KMS-11 (cell line): ENCODE measurements at regions not wholly inside any gene's neighbourhood (a gene's known extent, or its start where the extent isn't known, plus 50 kb on each side); places are given as distances from the start of the nearest gene placed in this dataset.

ENCODE experiments used
- H2AFZ ChIP-seq: fragments of 200-600 bp; sonication (generic); 2 replicates; pipeline ENCODE4 v1.6.1; 2016; ENCODE audit warnings: antibody characterized with exemption, mixed run types, low read depth
- H3K27ac ChIP-seq: fragments of 200-600 bp; sonication (generic); 2 replicates; pipeline ENCODE4 v1.6.1; 2016; ENCODE audit warnings: mild to moderate bottlenecking, mixed run types
- H3K27me3 ChIP-seq: fragments of 200-600 bp; sonication (generic); 2 replicates; pipeline ENCODE4 v1.6.1; 2017; ENCODE audit warnings: mild to moderate bottlenecking, low read depth, mixed run types, moderate library complexity; ENCODE audit not compliant: insufficient read depth
- H3K36me3 ChIP-seq: fragments of 200-600 bp; sonication (generic); 2 replicates; pipeline ENCODE4 v1.6.1; 2017; ENCODE audit warnings: mild to moderate bottlenecking, mixed run types; ENCODE audit not compliant: insufficient read depth
- H3K4me1 ChIP-seq: fragments of 200-600 bp; sonication (generic); 2 replicates; pipeline ENCODE4 v1.6.1; 2016; ENCODE audit warnings: mild to moderate bottlenecking, low read depth, mixed run types; ENCODE audit not compliant: poor library complexity, severe bottlenecking
- H3K4me2 ChIP-seq: fragments of 200-600 bp; sonication (generic); 2 replicates; pipeline ENCODE4 v1.7.0; 2016; ENCODE audit warnings: mild to moderate bottlenecking, mixed run types
- H3K4me3 ChIP-seq: fragments of 200-600 bp; sonication (generic); IDR thresholded peaks from 2 replicates; pipeline ENCODE4 v1.6.1; 2017; ENCODE audit warnings: low read depth, low read length, mixed read lengths; ENCODE audit not compliant: insufficient read depth
- H3K79me2 ChIP-seq: fragments of 200-600 bp; sonication (generic); 2 replicates; pipeline ENCODE4 v1.6.1; 2016; ENCODE audit warnings: low read depth, mixed run types; ENCODE audit not compliant: insufficient read depth
- H3K9ac ChIP-seq: fragments of 200-600 bp; sonication (generic); 2 replicates; pipeline ENCODE4 v1.6.1; 2016; ENCODE audit warnings: mild to moderate bottlenecking, mixed run types
- H4K20me1 ChIP-seq: fragments of 200-600 bp; sonication (generic); 2 replicates; pipeline ENCODE4 v1.6.1; 2016; ENCODE audit warnings: mild to moderate bottlenecking, mixed run types; ENCODE audit not compliant: insufficient read depth
- TF ChIP-seq, protein P1 (sequence below): fragments of 200-600 bp; sonication (generic); conservative IDR thresholded peaks from 2 replicates; pipeline ENCODE4 v1.6.1; 2017; ENCODE audit warnings: low read depth, mild to moderate bottlenecking, antibody characterized with exemption, low read length, moderate library complexity, mixed read lengths

DNA sequence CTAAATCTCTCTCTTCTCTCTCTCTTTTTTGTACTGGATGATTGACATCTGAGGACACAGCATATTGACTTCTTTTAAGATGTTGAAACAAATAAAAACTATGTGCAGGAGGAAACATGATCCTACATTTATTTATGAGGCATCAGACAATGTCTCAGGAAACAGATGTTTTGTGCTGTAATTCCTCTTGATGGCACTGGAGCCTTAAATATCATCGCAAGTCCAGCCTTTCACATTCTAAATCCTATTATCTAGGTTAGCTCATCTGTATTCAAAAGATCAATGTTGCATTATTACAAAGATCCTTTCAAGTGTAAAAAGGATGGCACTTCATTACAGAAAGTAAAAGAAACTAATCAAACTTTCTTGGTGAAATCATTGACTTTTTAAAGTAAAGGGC, 63.9 kb downstream of the MAT2B start:
- Histone ChIP-seq H3K27ac (no peak overlapping the region), H3K4me3 (no peak overlapping the region), H3K79me2 (no peaks in the 10 kb centered on the region), H4K20me1 (no peaks in the 10 kb centered on the region), H2AFZ (no peak overlapping the region), H3K4me2 (no peak overlapping the region), H3K4me1 (no peaks in the 10 kb centered on the region), H3K9ac (no peak overlapping the region), H3K36me3 (no peaks in the 10 kb centered on the region), H3K27me3 (no peaks in the 10 kb centered on the region)
- TF ChIP-seq, protein P1, sequence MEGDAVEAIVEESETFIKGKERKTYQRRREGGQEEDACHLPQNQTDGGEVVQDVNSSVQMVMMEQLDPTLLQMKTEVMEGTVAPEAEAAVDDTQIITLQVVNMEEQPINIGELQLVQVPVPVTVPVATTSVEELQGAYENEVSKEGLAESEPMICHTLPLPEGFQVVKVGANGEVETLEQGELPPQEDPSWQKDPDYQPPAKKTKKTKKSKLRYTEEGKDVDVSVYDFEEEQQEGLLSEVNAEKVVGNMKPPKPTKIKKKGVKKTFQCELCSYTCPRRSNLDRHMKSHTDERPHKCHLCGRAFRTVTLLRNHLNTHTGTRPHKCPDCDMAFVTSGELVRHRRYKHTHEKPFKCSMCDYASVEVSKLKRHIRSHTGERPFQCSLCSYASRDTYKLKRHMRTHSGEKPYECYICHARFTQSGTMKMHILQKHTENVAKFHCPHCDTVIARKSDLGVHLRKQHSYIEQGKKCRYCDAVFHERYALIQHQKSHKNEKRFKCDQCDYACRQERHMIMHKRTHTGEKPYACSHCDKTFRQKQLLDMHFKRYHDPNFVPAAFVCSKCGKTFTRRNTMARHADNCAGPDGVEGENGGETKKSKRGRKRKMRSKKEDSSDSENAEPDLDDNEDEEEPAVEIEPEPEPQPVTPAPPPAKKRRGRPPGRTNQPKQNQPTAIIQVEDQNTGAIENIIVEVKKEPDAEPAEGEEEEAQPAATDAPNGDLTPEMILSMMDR, result no peak

DNA sequence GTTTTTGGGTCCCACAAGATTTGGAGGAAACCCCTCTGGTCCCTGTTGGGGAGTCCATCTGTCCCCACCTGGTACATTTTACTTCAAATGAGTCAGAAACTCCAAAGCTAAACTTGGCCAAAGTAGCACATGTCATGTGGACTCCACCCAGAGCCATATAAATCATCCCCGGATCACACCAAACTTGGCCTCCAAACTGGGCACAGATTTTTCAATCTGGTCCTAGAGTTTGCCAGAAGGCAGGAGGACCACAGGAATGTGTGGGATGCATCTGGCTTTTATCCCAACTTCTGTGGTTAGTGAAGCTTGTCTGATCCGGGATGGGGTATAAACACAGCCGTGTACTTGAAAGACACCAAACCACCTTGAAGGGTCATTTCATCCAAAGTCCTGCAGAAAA, 66.3 kb downstream of the MAT2B start:
- H3K79me2 ChIP-seq, result no peaks in the 10 kb centered on the region
- no peak overlapping the region for H3K4me2 ChIP-seq
- H2AFZ ChIP-seq, result no peak overlapping the region
- no peaks in the 10 kb centered on the region for H3K27me3 ChIP-seq
- no peak overlapping the region for H3K4me3 ChIP-seq
- TF ChIP-seq, protein P1, result no peak
- H3K9ac ChIP-seq, result no peak overlapping the region
- no peak overlapping the region for H3K27ac ChIP-seq
- no peaks in the 10 kb centered on the region for H3K4me1 ChIP-seq
- H4K20me1 ChIP-seq, result no peaks in the 10 kb centered on the region
- no peaks in the 10 kb centered on the region for H3K36me3 ChIP-seq

DNA sequence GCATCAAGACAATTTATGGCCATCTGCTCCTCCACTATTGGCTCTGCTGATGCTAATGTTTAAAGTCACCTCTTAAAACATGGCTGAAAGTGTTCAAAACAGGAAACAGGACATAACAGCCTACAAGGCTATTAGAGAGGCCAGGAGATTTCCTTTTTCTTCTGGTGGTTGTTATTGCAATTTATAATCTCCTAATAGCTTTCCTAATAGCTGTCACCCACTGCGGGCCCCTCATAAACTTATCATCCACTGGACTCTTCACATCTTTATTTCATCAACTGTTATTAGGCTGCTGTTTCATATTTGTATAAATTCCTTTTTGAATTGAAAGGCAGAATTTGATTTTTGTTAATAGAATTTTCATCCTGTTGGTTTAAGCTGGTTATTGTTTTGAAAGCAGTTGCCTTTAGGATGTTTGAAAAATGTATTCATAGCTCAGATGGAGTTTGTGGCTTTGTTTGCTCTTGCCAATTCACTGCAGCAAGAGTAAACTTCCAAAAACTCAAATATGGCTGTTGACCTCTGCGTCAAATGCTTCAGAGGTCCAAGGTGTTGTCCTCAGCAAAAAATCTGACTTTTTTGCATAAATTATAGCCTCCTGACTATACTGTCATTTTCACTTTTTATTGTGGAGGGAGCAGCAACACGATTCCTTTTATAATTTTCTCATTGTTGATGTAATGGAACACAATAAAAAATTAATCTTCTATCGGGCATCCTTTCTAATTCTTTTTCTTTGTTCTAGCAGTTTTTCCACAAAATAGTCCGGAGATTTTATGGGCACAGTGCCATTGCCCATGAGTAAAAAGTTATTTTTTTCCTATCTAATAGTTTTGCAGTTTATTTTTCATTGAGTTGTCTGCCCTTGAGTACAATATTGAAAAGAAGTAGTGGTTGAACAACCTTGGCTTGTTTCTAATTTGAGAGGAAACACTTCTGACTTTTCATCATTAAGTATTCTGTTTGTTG, 69.3 kb downstream of the MAT2B start:
- Histone ChIP-seq H3K79me2 (no peaks in the 10 kb centered on the region), H3K27me3 (no peaks in the 10 kb centered on the region), H3K9ac (no peak overlapping the region), H3K4me1 (no peaks in the 10 kb centered on the region), H2AFZ (no peak overlapping the region), H3K4me2 (no peak overlapping the region), H3K36me3 (no peaks in the 10 kb centered on the region), H3K4me3 (no peak overlapping the region), H4K20me1 (no peaks in the 10 kb centered on the region), H3K27ac (no peak overlapping the region)
- TF ChIP-seq, protein P1, result no peak

DNA sequence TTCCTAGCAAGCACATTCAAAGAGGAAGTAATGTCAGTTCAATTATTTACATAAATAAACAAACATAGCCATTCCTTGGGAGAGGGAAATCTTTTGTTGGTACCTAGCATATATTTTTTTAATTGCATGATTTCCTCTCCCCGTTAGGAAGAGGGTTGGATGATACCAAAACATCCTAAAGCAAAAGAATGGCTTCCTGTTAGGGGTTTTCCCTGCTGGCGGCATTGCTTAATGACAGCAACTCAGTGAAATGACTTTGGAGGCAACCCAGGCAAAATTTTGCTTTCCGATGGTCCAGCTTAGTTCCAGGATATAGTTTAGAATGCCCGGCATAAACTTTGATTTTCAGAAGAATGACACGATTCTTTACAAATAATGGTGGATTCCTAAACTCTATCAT, 73.2 kb downstream of the MAT2B start:
- TF ChIP-seq, protein P1, result no peak
- H3K36me3 ChIP-seq, result no peaks in the 10 kb centered on the region
- no peak overlapping the region for H3K9ac ChIP-seq
- H3K79me2 ChIP-seq, result no peaks in the 10 kb centered on the region
- H3K4me2 ChIP-seq, result no peak overlapping the region
- no peak overlapping the region for H2AFZ ChIP-seq
- H3K4me3 ChIP-seq, result no peak overlapping the region
- no peaks in the 10 kb centered on the region for H4K20me1 ChIP-seq
- no peaks in the 10 kb centered on the region for H3K4me1 ChIP-seq
- no peaks in the 10 kb centered on the region for H3K27me3 ChIP-seq
- no peak overlapping the region for H3K27ac ChIP-seq
